Activated naive CD8-positive, alpha-beta T cell treated with anti-CD3 and anti-CD28 coated beads for 36 hours (primary cell): ENCODE measurements at regions not wholly inside any gene's neighbourhood (a gene's known extent, or its start where the extent isn't known, plus 50 kb on each side); places are given as distances from the start of the nearest gene placed in this dataset.
"Not testable (repeated sequence)": the region's sequence is repeated elsewhere in the genome, so short reads cannot be mapped to it uniquely, and the experiment has no call there.

Experiments
- DNase-seq: peaks from one replicate; pipeline ENCODE4 v3.0.0; 2021
- H3K27ac Mint-ChIP-seq: one replicate; pipeline ENCODE4 v1.8.0; 2022; ENCODE audit warnings: mild to moderate bottlenecking, moderate library complexity, mixed read lengths
- H3K27me3 Mint-ChIP-seq: one replicate; pipeline ENCODE4 v1.8.0; 2022; ENCODE audit warnings: mild to moderate bottlenecking, mixed read lengths
- H3K36me3 Mint-ChIP-seq: one replicate; pipeline ENCODE4 v1.8.0; 2021; ENCODE audit warnings: mild to moderate bottlenecking, mixed read lengths
- H3K4me1 Mint-ChIP-seq: one replicate; pipeline ENCODE4 v1.8.0; 2021; ENCODE audit warnings: mixed read lengths
- H3K4me3 Mint-ChIP-seq: one replicate; pipeline ENCODE4 v1.8.0; 2022; ENCODE audit warnings: mild to moderate bottlenecking, moderate library complexity, mixed read lengths
- H3K9me3 Mint-ChIP-seq: one replicate; pipeline ENCODE4 v1.8.0; 2022; ENCODE audit warnings: mixed read lengths

GRCh38 chr18:22827741-22828140 lies 105.4 kb upstream of the RBBP8 start:
- Mint-ChIP-seq H3K9me3 (no peaks in the 10 kb centered on the region), H3K4me1 (peaks cover 9% of the 10 kb centered on the region), H3K4me3 (no peak overlapping the region), H3K27me3 (peaks cover 18% of the 10 kb centered on the region), H3K36me3 (no peaks in the 10 kb centered on the region), H3K27ac (no peak overlapping the region)
- no peak for DNase-seq

- peaks cover 19% of the 10 kb centered on the region for H3K27me3 Mint-ChIP-seq
- H3K4me1 Mint-ChIP-seq, result peaks cover 9% of the 10 kb centered on the region
- DNase-seq, result no peak
- no peaks in the 10 kb centered on the region for H3K9me3 Mint-ChIP-seq
- no peaks in the 10 kb centered on the region for H3K36me3 Mint-ChIP-seq
- H3K27ac Mint-ChIP-seq, result no peak overlapping the region
- H3K4me3 Mint-ChIP-seq, result no peak overlapping the region
Observed at GRCh38 chr18:22828171-22828570, 105.0 kb upstream of the RBBP8 start.

DNA sequence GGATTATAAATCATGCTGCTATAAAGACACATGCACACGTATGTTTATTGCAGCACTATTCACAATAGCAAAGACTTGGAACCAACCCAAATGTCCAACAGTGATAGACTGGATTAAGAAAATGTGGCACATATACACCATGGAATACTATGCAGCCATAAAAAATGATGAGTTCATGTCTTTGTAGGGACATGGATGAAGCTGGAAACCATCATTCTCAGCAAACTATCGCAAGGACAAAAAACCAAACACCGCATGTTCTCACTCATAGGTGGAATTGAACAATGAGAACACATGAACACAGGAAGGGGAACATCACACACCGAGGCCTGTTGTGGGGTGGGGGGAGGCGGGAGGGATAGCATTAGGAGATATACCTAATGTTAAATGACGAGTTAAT lies 104.5 kb upstream of the RBBP8 start:
- not testable (repeated sequence) for H3K36me3 Mint-ChIP-seq, H3K27ac Mint-ChIP-seq, DNase-seq, H3K9me3 Mint-ChIP-seq, H3K4me1 Mint-ChIP-seq, H3K4me3 Mint-ChIP-seq
- H3K27me3 Mint-ChIP-seq, result peaks cover 23% of the 10 kb centered on the region

DNA sequence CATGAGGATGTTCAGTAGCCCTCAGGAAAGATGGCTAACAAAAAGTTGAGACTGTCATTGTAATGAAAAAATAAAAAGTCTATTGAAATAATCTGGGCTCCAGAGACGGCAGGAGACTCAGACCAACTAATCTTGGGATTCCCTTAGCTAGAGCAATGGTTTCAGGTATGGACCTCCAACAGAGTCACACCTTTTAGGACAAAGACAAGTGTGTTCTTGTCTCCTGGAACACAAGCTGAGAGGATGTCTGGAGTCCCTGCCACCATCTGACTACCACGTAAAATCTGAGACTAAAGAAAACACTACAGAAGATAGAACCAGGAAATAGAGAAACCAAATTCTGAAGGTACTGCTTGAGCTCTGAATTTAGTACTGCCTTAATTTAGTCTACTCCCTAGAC lies 103.3 kb upstream of the RBBP8 start:
- Mint-ChIP-seq H3K9me3 (no peaks in the 10 kb centered on the region), H3K36me3 (no peaks in the 10 kb centered on the region), H3K4me1 (peaks cover 9% of the 10 kb centered on the region), H3K27me3 (peaks cover 29% of the 10 kb centered on the region), H3K27ac (no peak overlapping the region), H3K4me3 (no peak overlapping the region)
- DNase-seq, result no peak

DNA sequence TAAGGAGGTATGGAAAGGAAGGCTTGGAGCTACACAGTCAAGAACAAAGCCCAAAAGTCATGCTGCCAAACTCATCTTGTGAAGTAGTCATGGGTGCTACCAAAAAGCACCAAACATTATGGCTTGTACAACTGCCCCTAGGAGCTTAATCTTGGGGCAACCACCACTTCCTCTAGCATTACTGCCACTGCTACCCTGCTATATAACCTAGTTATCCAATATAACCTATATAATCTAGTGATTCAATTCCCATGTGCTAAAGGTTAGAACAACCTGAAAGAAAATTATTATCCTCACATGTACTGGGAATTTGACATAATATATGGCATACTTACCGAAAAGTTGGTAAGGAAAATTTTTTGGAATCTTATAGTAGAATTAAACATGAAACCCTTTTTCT lies 102.6 kb upstream of the RBBP8 start:
- peaks cover 9% of the 10 kb centered on the region for H3K4me1 Mint-ChIP-seq
- no peak for DNase-seq
- no peaks in the 10 kb centered on the region for H3K9me3 Mint-ChIP-seq
- H3K27me3 Mint-ChIP-seq, result peaks cover 32% of the 10 kb centered on the region
- no peaks in the 10 kb centered on the region for H3K36me3 Mint-ChIP-seq
- H3K27ac Mint-ChIP-seq, result no peak overlapping the region
- H3K4me3 Mint-ChIP-seq, result no peak overlapping the region

- peaks cover 36% of the 10 kb centered on the region for H3K27me3 Mint-ChIP-seq
Observed at GRCh38 chr18:22831441-22831904, 101.7 kb upstream of the RBBP8 start.

GRCh38 chr18:22836932-22837331 lies 96.2 kb upstream of the RBBP8 start:
- Mint-ChIP-seq H3K4me3 (no peak overlapping the region), H3K27me3 (peaks cover 24% of the 10 kb centered on the region), H3K9me3 (no peaks in the 10 kb centered on the region), H3K27ac (no peak overlapping the region), H3K36me3 (no peaks in the 10 kb centered on the region), H3K4me1 (no peaks in the 10 kb centered on the region)
- DNase-seq, result no peak

More at GRCh38 chr18:22831441-22831904, 101.7 kb upstream of the RBBP8 start:
- DNase-seq, result peak; percentile 12
- Mint-ChIP-seq H3K4me1 (peaks cover 9% of the 10 kb centered on the region), H3K9me3 (no peaks in the 10 kb centered on the region), H3K4me3 (no peak overlapping the region), H3K36me3 (no peaks in the 10 kb centered on the region), H3K27ac (peak overlapping the region; percentile 6)

DNA sequence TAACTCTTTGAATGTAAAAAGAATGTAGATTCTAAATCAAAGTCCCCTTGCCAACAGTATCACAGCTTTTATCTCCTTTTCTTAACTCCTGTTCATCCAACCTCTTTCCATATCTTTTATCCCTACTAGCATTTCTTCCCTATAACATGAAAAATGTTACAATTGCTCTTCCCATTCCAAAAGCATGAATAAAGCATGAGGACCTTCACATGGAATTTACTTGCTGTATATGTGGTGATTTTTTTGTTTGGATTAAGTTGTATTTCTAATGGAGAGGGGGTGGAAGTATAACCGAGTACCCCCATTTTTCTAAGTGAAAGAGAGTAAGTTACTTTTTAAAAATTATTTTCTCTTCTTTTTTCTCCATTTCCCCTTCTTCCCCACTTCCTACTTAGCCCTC lies 94.9 kb upstream of the RBBP8 start:
- H3K27ac Mint-ChIP-seq, result no peak overlapping the region
- no peak for DNase-seq
- H3K9me3 Mint-ChIP-seq, result no peaks in the 10 kb centered on the region
- H3K27me3 Mint-ChIP-seq, result peaks cover 16% of the 10 kb centered on the region
- no peaks in the 10 kb centered on the region for H3K4me1 Mint-ChIP-seq
- H3K36me3 Mint-ChIP-seq, result no peaks in the 10 kb centered on the region
- no peak overlapping the region for H3K4me3 Mint-ChIP-seq

GRCh38 chr18:22838639-22839277 lies 94.4 kb upstream of the RBBP8 start:
- no peak for DNase-seq
- Mint-ChIP-seq H3K27ac (no peak overlapping the region), H3K36me3 (no peaks in the 10 kb centered on the region), H3K27me3 (peaks cover 12% of the 10 kb centered on the region), H3K9me3 (no peaks in the 10 kb centered on the region), H3K4me1 (no peaks in the 10 kb centered on the region), H3K4me3 (no peak overlapping the region)

DNA sequence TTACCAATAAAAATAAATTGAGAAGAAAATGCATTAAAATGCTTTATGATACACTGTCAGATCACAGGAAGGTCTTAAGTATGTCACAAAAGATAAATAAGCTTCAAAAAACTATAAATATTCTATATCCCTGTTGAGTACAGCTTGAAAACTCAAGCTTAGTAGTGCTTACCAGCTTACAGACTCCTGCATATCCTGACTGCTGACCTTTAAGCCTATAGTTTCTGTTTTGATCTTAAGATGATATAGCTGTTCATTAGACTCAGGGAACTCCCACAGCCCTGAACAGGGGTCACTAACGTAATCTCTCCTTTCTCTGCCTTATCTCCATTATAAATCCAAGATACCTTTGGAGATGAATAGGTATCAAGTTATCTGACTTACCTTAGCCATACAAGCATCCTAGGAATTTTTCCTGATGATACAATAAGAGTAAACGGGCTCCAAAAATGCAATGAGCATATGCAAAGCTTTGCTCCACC lies 93.7 kb upstream of the RBBP8 start:
- H3K27ac Mint-ChIP-seq, result no peak overlapping the region
- no peaks in the 10 kb centered on the region for H3K36me3 Mint-ChIP-seq
- H3K9me3 Mint-ChIP-seq, result no peaks in the 10 kb centered on the region
- DNase-seq, result no peak
- H3K4me3 Mint-ChIP-seq, result no peak overlapping the region
- no peaks in the 10 kb centered on the region for H3K4me1 Mint-ChIP-seq
- H3K27me3 Mint-ChIP-seq, result peaks cover 11% of the 10 kb centered on the region

DNA sequence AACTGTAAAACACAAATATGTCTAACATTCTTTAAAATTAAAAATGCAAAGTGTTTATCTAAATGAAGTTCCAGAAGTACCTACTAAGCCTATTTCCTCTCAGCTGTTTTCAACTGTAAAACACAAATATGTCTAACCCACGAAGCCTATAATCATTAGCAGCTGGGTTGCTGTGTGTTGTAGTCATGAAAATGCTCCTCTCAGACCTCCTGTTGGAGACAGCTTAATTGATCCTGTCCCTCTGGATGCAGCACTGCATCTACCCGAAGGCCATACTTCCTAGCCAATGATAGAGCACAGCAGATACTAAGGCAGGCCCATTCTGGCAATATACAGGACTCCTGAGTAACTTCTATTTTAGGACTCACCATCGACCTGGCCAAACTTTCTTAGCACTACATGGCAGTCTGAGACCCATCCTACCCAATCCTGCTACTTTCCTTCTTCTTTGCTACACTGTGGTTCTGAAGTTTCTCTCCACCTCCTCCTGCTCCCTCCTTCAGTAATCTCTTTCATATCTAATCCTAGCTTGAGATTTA lies 92.5 kb upstream of the RBBP8 start:
- Mint-ChIP-seq H3K4me1 (no peaks in the 10 kb centered on the region), H3K36me3 (no peaks in the 10 kb centered on the region), H3K4me3 (no peak overlapping the region), H3K27me3 (peaks cover 2% of the 10 kb centered on the region), H3K9me3 (no peaks in the 10 kb centered on the region), H3K27ac (no peak overlapping the region)
- no peak for DNase-seq

- Mint-ChIP-seq H3K9me3 (no peaks in the 10 kb centered on the region), H3K27me3 (no peaks in the 10 kb centered on the region), H3K27ac (no peak overlapping the region), H3K36me3 (no peaks in the 10 kb centered on the region), H3K4me3 (no peak overlapping the region), H3K4me1 (no peaks in the 10 kb centered on the region)
- DNase-seq, result no peak
Observed at GRCh38 chr18:22841840-22842239, 91.3 kb upstream of the RBBP8 start.

DNA sequence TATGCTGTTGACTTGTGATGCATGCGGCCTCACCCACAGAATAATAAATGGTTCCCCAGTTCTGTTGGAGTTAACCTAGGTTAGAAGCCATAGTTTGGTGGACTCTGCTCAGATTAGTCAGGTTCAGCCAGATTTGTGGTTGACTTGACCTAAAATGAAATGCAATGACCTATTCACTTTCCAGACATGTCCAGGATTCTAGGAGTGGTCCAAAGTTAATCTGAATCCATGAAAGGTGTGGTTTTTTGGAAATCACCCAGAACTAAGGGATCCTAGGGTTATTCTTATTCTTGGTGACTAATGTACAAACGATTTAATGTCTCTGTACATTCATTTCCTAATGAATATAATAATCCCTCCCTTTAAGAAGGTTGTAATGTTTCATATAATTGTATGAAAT lies 88.9 kb upstream of the RBBP8 start:
- Mint-ChIP-seq H3K4me1 (peaks cover 4% of the 10 kb centered on the region), H3K27ac (no peak overlapping the region), H3K4me3 (no peak overlapping the region), H3K9me3 (no peaks in the 10 kb centered on the region), H3K27me3 (no peaks in the 10 kb centered on the region), H3K36me3 (no peaks in the 10 kb centered on the region)
- DNase-seq, result no peak

DNA sequence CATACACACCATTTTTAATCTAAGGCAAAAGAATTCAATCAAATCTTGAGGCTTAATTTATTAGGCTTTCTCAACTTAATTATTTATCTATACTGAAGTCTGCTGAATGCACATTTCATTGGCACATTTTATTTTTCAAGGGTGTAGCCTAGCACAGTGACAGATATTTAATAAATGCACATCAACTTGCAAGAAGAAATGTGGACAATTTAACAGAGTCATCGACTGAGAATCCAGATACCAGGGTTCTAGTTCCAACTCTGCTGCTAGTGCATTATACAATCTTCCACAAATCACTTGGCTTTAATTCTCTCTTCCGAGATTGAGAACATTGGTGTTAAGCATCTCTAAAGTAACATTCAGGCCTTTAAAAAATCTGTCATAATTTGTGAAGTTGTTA lies 88.5 kb upstream of the RBBP8 start:
- Mint-ChIP-seq H3K27me3 (no peaks in the 10 kb centered on the region), H3K4me3 (no peak overlapping the region), H3K36me3 (no peaks in the 10 kb centered on the region), H3K9me3 (no peaks in the 10 kb centered on the region), H3K4me1 (peaks cover 4% of the 10 kb centered on the region), H3K27ac (no peak overlapping the region)
- DNase-seq, result no peak

GRCh38 chr18:22846088-22846683 lies 86.9 kb upstream of the RBBP8 start:
- H3K4me1 Mint-ChIP-seq, result peaks cover 4% of the 10 kb centered on the region
- no peak overlapping the region for H3K4me3 Mint-ChIP-seq
- H3K9me3 Mint-ChIP-seq, result no peaks in the 10 kb centered on the region
- H3K27me3 Mint-ChIP-seq, result peaks cover 3% of the 10 kb centered on the region
- DNase-seq, result no peak
- no peaks in the 10 kb centered on the region for H3K36me3 Mint-ChIP-seq
- H3K27ac Mint-ChIP-seq, result no peak overlapping the region

DNA sequence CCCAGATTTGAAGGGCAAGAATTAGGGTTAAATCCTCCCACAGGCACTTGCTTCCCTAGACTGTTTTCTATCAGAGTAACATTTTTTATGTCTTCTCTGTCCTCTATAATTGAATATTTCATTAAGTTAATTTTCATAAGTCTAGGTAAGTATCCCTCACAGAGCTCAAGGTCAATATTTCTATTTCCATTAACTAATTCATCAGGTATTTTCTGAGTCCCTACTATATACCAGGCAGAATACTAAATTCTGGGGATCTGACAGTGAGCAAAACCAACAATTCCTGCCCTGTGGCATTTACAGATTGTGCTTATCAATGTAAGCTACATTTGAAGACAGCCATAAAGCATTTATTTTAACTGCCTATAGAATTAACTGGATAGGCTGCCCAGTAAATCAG lies 86.4 kb upstream of the RBBP8 start:
- H3K4me1 Mint-ChIP-seq, result peaks cover 4% of the 10 kb centered on the region
- H3K27me3 Mint-ChIP-seq, result peaks cover 3% of the 10 kb centered on the region
- no peak overlapping the region for H3K4me3 Mint-ChIP-seq

More for the DNA sequence above, 86.4 kb upstream of the RBBP8 start:
- H3K9me3 Mint-ChIP-seq, result no peaks in the 10 kb centered on the region
- no peaks in the 10 kb centered on the region for H3K36me3 Mint-ChIP-seq
- H3K27ac Mint-ChIP-seq, result no peak overlapping the region
- DNase-seq, result no peak
